ENCODE measurements at regions not wholly inside any gene's neighbourhood (a gene's known extent, or its start where the extent isn't known, plus 50 kb on each side); places are given as distances from the start of the nearest gene placed in this dataset.

DNA sequence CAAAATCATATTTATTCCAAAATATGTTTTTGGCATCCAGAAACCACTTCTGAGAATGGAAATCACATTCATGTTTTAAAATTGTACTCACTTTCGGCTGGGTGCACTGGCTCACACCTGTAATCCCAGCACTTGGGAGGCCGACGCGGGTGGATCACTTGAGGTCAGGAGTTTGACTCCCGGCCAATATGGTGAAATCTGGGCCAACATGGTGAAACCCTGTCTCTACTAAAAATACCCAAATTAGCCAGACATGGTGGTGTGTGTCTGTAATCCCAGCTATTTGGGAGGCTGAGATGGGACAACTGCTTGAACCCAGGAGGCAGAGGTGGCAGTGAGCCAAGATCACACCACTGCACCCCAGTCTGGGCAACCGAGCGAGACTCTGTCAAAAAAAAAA lies 580.7 kb downstream of the MAFB start:
- Histone ChIP-seq H3K27me3 (replicated peaks in 1 of 4; ENCODE audit: control insufficient read depth in 3 of 4, extremely low read depth in 1 of 4, insufficient read depth in 3 of 4, low read length in 3 of 4) (peaks cover 0 to under 1% (median 0%) of the 10 kb centered on the region in 4 experiments; a peak in 1 of 7 replicates), H3K79me2 (ENCODE audit: control insufficient read depth in 1 of 2, insufficient read depth in 2 of 2, low read length in 2 of 2) (no peaks in the 10 kb centered on the region), H3K79me1 (ENCODE audit: low read depth, low read length) (no peaks in the 10 kb centered on the region; the same call in 1 of the 2 replicates), H2BK5ac (ENCODE audit: low read depth, low read length) (no peak overlapping the region), H3K9ac (replicated peaks in 1 of 4; ENCODE audit: extremely low read depth in 1 of 4, low read depth in 3 of 4, low read length in 3 of 4) (no peak overlapping the region), H4K91ac (replicated peaks; ENCODE audit: insufficient read length, low read length) (no peak overlapping the region), H4K5ac (ENCODE audit: insufficient read length, low read depth, low read length) (no peak overlapping the region), H3K23me2 (ENCODE audit: low read depth, low read length) (0 out of 2 replicates have a peak, but pooled peaks cover 2% of the 10 kb centered on the region), H2AFZ (ENCODE audit: low read length) (no peak overlapping the region), H3K4ac (replicated peaks; ENCODE audit: insufficient read length, low read depth, low read length) (no peak overlapping the region), H3K23ac (ENCODE audit: insufficient read length) (no peak overlapping the region), H2BK20ac (ENCODE audit: low read length) (no peak overlapping the region), H2BK15ac (ENCODE audit: low read length) (no peak overlapping the region), H3K56ac (replicated peaks; ENCODE audit: insufficient read length, low read depth, low read length) (no peak overlapping the region), H4K20me1 (replicated peaks in 1 of 2; ENCODE audit: control insufficient read depth in 1 of 2, insufficient read depth in 2 of 2, low read length in 2 of 2) (no peaks in the 10 kb centered on the region), H2AK5ac (ENCODE audit: low read depth, low read length) (no peak overlapping the region), H3K4me3 (ENCODE audit: extremely low read depth in 1 of 4, insufficient read depth in 2 of 4, low read depth in 3 of 4, low read length in 4 of 4) (no peak overlapping the region), H3K4me2 (ENCODE audit: insufficient read depth in 1 of 2, low read depth in 2 of 2, low read length in 2 of 2) (no peak overlapping the region), H3K4me1 (replicated peaks in 1 of 4; ENCODE audit: control insufficient read depth in 3 of 4, insufficient read depth in 4 of 4, low read length in 3 of 4) (no peaks in the 10 kb centered on the region), H2BK120ac (replicated peaks; ENCODE audit: low read depth, low read length) (no peak overlapping the region), H3K9me3 (ENCODE audit: insufficient read depth in 2 of 2, low read depth in 1 of 2, low read length in 1 of 2) (no peaks in the 10 kb centered on the region), H4K8ac (ENCODE audit: extremely low read depth, insufficient read depth, low read length) (no peak overlapping the region), H2BK12ac (ENCODE audit: low read depth, low read length) (no peak overlapping the region), H3K18ac (ENCODE audit: extremely low read depth, low read length) (no peak overlapping the region), H3K27ac (ENCODE audit: low read depth, low read length) (no peak overlapping the region), H3K36me3 (ENCODE audit: control insufficient read depth in 2 of 4, insufficient read depth in 4 of 4, low read length in 3 of 4) (no peaks in the 10 kb centered on the region), H3K14ac (ENCODE audit: insufficient read length) (no peak overlapping the region)
- DNase-seq (ENCODE audit: low read depth in 1 of 2, low spot score in 2 of 2): no peak
- ChIA-PET CTCF (ENCODE audit: partially characterized antibody) (interaction anchor here (0.6 to 1.0 kb wide), 2 partner anchors 234 to 839 kb away, joined by 3 to 5 read pairs; no protein-coding TSS in a partner anchor), POLR2A (ENCODE audit: partially characterized antibody) (no interaction called here)
- no peak for FAIRE-seq
- WGBS, 2 experiments (ENCODE audit: extremely low coverage in 1 of 2, insufficient coverage in 1 of 2, insufficient read length in 1 of 2, insufficient replicate concordance in 2 of 2, low coverage in 1 of 2, low lambda C conversion rate in 2 of 2, missing lambda C conversion rate in 1 of 2): 96% methylated on average over 7 of the region's 7 CpGs; no CpG with 5 or more reads in 1 of the 2 experiments
- TF ChIP-seq CHD1 (IDR thresholded peaks at IDR 0.05; ENCODE audit: low read depth, low read length) (no peak), GTF2F1 (IDR thresholded peaks at IDR 0.05; ENCODE audit: borderline replicate concordance, low read depth, low read length) (no peak), TBP (IDR thresholded peaks at IDR 0.05; ENCODE audit: low read depth, low read length) (no peak), TAF1 (IDR thresholded peaks at IDR 0.05; ENCODE audit: low read depth, low read length) (no peak), NANOG (IDR thresholded peaks at IDR 0.05; ENCODE audit: insufficient read depth, low read depth, low read length, poor library complexity, severe bottlenecking) (no peak), RXRA (IDR thresholded peaks at IDR 0.05; ENCODE audit: insufficient read depth, low read depth, low read length) (no peak), CEBPB (IDR thresholded peaks at IDR 0.05; ENCODE audit: low read depth, low read length) (no peak), HDAC6 (IDR thresholded peaks at IDR 0.05; ENCODE audit: low read depth, low read length) (no peak), POLR2AphosphoS5 (IDR thresholded peaks at IDR 0.05; ENCODE audit: low read depth, low read length) (no peak), SRF (IDR thresholded peaks at IDR 0.05; ENCODE audit: low read depth, low read length) (no peak), BCL11A (IDR thresholded peaks at IDR 0.05; ENCODE audit: low read depth in 2 of 2, low read length in 2 of 2) (no peak), ZNF274 (IDR thresholded peaks at IDR 0.05; ENCODE audit: borderline replicate concordance, extremely low read depth, low read length) (no peak)
- TF ChIP-seq, protein P1, sequence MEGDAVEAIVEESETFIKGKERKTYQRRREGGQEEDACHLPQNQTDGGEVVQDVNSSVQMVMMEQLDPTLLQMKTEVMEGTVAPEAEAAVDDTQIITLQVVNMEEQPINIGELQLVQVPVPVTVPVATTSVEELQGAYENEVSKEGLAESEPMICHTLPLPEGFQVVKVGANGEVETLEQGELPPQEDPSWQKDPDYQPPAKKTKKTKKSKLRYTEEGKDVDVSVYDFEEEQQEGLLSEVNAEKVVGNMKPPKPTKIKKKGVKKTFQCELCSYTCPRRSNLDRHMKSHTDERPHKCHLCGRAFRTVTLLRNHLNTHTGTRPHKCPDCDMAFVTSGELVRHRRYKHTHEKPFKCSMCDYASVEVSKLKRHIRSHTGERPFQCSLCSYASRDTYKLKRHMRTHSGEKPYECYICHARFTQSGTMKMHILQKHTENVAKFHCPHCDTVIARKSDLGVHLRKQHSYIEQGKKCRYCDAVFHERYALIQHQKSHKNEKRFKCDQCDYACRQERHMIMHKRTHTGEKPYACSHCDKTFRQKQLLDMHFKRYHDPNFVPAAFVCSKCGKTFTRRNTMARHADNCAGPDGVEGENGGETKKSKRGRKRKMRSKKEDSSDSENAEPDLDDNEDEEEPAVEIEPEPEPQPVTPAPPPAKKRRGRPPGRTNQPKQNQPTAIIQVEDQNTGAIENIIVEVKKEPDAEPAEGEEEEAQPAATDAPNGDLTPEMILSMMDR (IDR thresholded peaks at IDR 0.05; ENCODE audit: control extremely low read depth in 1 of 3, insufficient read depth in 1 of 3, low read depth in 1 of 3, low read length in 3 of 3): no peak
